OCI-LY3 (cell line): ENCODE measurements at regions not wholly inside any gene's neighbourhood (a gene's known extent, or its start where the extent isn't known, plus 50 kb on each side); places are given as distances from the start of the nearest gene placed in this dataset.

Experiments
- CTCF ChIP-seq: fragments of 200-600, 300-600 bp; sonication (generic); IDR thresholded peaks from 2 replicates; pipeline ENCODE4 v1.5.1; 2014; ENCODE audit warnings: antibody characterized with exemption, low read length, low read depth
- EZH2phosphoT487 ChIP-seq: fragments of 200-600 bp; shearing (Covaris generic); IDR thresholded peaks from 2 replicates; pipeline ENCODE4 v1.6.1; 2018; ENCODE audit warnings: antibody characterized with exemption, mixed run types, low read depth

GRCh38 chr3:22666736-22667135 is 536.4 kb upstream of the UBE2E2 start:
- TF ChIP-seq CTCF (no peak), EZH2phosphoT487 (no peak)
